Colonic mucosa (tissue), 4 donors: ENCODE measurements at regions not wholly inside any gene's neighbourhood (a gene's known extent, or its start where the extent isn't known, plus 50 kb on each side); places are given as distances from the start of the nearest gene placed in this dataset.

ENCODE experiments used
- DNase-seq: peaks from one replicate; pipeline ENCODE4 v3.0.0-alpha.2; 2020
- H3K27ac ChIP-seq: fragments of 200-600 bp; one replicate; pipeline ENCODE4 v1.8.0; 2021
- H3K27me3 ChIP-seq: fragments of 200-600 bp; one replicate; pipeline ENCODE4 v1.8.0; 2021
- H3K36me3 ChIP-seq: fragments of 200-600 bp; one replicate; pipeline ENCODE4 v1.8.0; 2021
- H3K4me1 ChIP-seq: fragments of 200-600 bp; one replicate; pipeline ENCODE4 v1.8.0; 2021; ENCODE audit warnings: mild to moderate bottlenecking
- H3K4me3 ChIP-seq: fragments of 200-600 bp; one replicate; pipeline ENCODE4 v1.8.0; 2021
- H3K9ac ChIP-seq, 2 donors: one replicate each; pipeline ENCODE4 v1.7.0; 2013; ENCODE audit warnings: control low read depth in 2 of 2, low read depth in 2 of 2, low read length in 2 of 2
- H3K9me3 ChIP-seq: fragments of 200-600 bp; one replicate; pipeline ENCODE4 v1.8.0; 2021
- CTCF ChIP-seq: fragments of 200-600 bp; IDR thresholded peaks from one replicate; pipeline ENCODE4 v1.8.0; 2022; ENCODE audit warnings: antibody characterized with exemption, mild to moderate bottlenecking
- intact Hi-C: fragments of 100-400 bp; cut with DNase I; formaldehyde crosslinking; loops from one replicate; pipeline ENCODE4 v1.14.1; 2022
- donor health status: healthy.
- donor health status: DM: no; HTN: no; CAD: no.
- donor health status: DM: no; HTN: no; CAD: no.

GRCh38 chr4:187103351-187103750, 379.7 kb upstream of the FAT1 start:
- Histone ChIP-seq H3K4me1 (no peaks in the 10 kb centered on the region), H3K36me3 (no peaks in the 10 kb centered on the region), H3K27ac (no peak overlapping the region), H3K4me3 (no peak overlapping the region), H3K9ac (no peak overlapping the region), H3K9me3 (no peaks in the 10 kb centered on the region), H3K27me3 (no peaks in the 10 kb centered on the region)
- no peak for TF ChIP-seq CTCF
- DNase-seq, result no peak
- intact Hi-C loops, result loop anchor here (10.0 kb wide), 1 partner anchor 129 kb away; no protein-coding TSS in a partner anchor

GRCh38 chr4:187108845-187109244, 385.2 kb upstream of the FAT1 start:
- H3K4me1 ChIP-seq, result no peaks in the 10 kb centered on the region
- H3K4me3 ChIP-seq, result no peak overlapping the region
- H3K27me3 ChIP-seq, result no peaks in the 10 kb centered on the region
- H3K9me3 ChIP-seq, result no peaks in the 10 kb centered on the region
- H3K9ac ChIP-seq, result no peak overlapping the region
- H3K27ac ChIP-seq, result no peak overlapping the region
- no peaks in the 10 kb centered on the region for H3K36me3 ChIP-seq
- no peak for DNase-seq
- no peak for TF ChIP-seq CTCF
- intact Hi-C loops, result loop anchor here (10.0 kb wide), 1 partner anchor 134 kb away; no protein-coding TSS in a partner anchor

GRCh38 chr4:187109636-187110035, 386.0 kb upstream of the FAT1 start:
- Histone ChIP-seq H3K4me1 (no peaks in the 10 kb centered on the region), H3K9ac (no peak overlapping the region), H3K27me3 (no peaks in the 10 kb centered on the region), H3K36me3 (no peaks in the 10 kb centered on the region), H3K9me3 (no peaks in the 10 kb centered on the region), H3K4me3 (no peak overlapping the region), H3K27ac (no peak overlapping the region)
- TF ChIP-seq CTCF, result no peak
- no peak for DNase-seq
- intact Hi-C loops, result loop anchor here (10.0 kb wide), 1 partner anchor 135 kb away; no protein-coding TSS in a partner anchor

GRCh38 chr4:187118166-187118565, 394.5 kb upstream of the FAT1 start:
- no peaks in the 10 kb centered on the region for H3K9me3 ChIP-seq
- H3K9ac ChIP-seq, result no peak overlapping the region
- H3K36me3 ChIP-seq, result no peaks in the 10 kb centered on the region
- H3K4me3 ChIP-seq, result no peak overlapping the region
- DNase-seq, result no peak
- intact Hi-C loops, result no loop called here
- no peak for TF ChIP-seq CTCF
- H3K27me3 ChIP-seq, result no peaks in the 10 kb centered on the region
- H3K27ac ChIP-seq, result no peak overlapping the region
- H3K4me1 ChIP-seq, result no peaks in the 10 kb centered on the region

- H3K27ac ChIP-seq, result no peak overlapping the region
- no peaks in the 10 kb centered on the region for H3K4me1 ChIP-seq
- H3K9ac ChIP-seq, result no peak overlapping the region
- no peaks in the 10 kb centered on the region for H3K36me3 ChIP-seq
- no peaks in the 10 kb centered on the region for H3K27me3 ChIP-seq
- no peak overlapping the region for H3K4me3 ChIP-seq
- TF ChIP-seq CTCF, result no peak
- DNase-seq, result no peak
- intact Hi-C loops, result no loop called here
- no peaks in the 10 kb centered on the region for H3K9me3 ChIP-seq
These were observed 395.0 kb upstream of the FAT1 start for GRCh38 chr4:187118602-187119120.
